NCI-H128 (cell line): ENCODE measurements at regions not wholly inside any gene's neighbourhood (a gene's known extent, or its start where the extent isn't known, plus 50 kb on each side); places are given as distances from the start of the nearest gene placed in this dataset.

ENCODE experiments used
- DNase-seq: peaks from one replicate; lab custom pipeline; 2025; ENCODE audit not compliant: unreplicated experiment; lab: John Stamatoyannopoulos, UW

GRCh38 chr22:48378673-48379072 lies 1449.0 kb downstream of the BRD1 start:
- DNase-seq: no peak

- no peak for DNase-seq
Measured at GRCh38 chr22:48376936-48377712, 1450.5 kb downstream of the BRD1 start.

- no peak for DNase-seq
Measured at GRCh38 chr22:48376428-48376827, 1451.2 kb downstream of the BRD1 start.

GRCh38 chr22:48373626-48374173 lies 1454.0 kb downstream of the BRD1 start:
- DNase-seq: no peak

GRCh38 chr22:48372390-48372789 lies 1455.3 kb downstream of the BRD1 start:
- no peak for DNase-seq

- DNase-seq: no peak
Measured at GRCh38 chr22:48371391-48371790, 1456.3 kb downstream of the BRD1 start.

GRCh38 chr22:48370508-48371325 lies 1457.0 kb downstream of the BRD1 start:
- DNase-seq: no peak

- no peak for DNase-seq
Measured at GRCh38 chr22:48369789-48370507, 1457.7 kb downstream of the BRD1 start.

GRCh38 chr22:48368975-48369525 lies 1458.6 kb downstream of the BRD1 start:
- no peak for DNase-seq

- no peak for DNase-seq
Measured at GRCh38 chr22:48367731-48368130, 1459.9 kb downstream of the BRD1 start.

- no peak for DNase-seq
Measured at GRCh38 chr22:48366591-48366990, 1461.1 kb downstream of the BRD1 start.

- DNase-seq: no peak
Measured at GRCh38 chr22:48366056-48366455, 1461.6 kb downstream of the BRD1 start.

GRCh38 chr22:48365386-48365785 lies 1462.3 kb downstream of the BRD1 start:
- DNase-seq: no peak

- no peak for DNase-seq
Measured at GRCh38 chr22:48362721-48363404, 1464.8 kb downstream of the BRD1 start.

- no peak for DNase-seq
Measured at GRCh38 chr22:48361099-48361639, 1466.5 kb downstream of the BRD1 start.

GRCh38 chr22:48359613-48359965 lies 1468.1 kb downstream of the BRD1 start:
- DNase-seq: no peak

GRCh38 chr22:48358886-48359612 lies 1468.6 kb downstream of the BRD1 start:
- no peak for DNase-seq

- no peak for DNase-seq
Measured at GRCh38 chr22:48357961-48358360, 1469.7 kb downstream of the BRD1 start.

- no peak for DNase-seq
Measured at GRCh38 chr22:48357196-48357595, 1470.5 kb downstream of the BRD1 start.

GRCh38 chr22:48356731-48357130 lies 1470.9 kb downstream of the BRD1 start:
- no peak for DNase-seq
